Endothelial cell of umbilical vein (primary cell): ENCODE measurements at regions not wholly inside any gene's neighbourhood (a gene's known extent, or its start where the extent isn't known, plus 50 kb on each side); places are given as distances from the start of the nearest gene placed in this dataset.

Experiments
- BruUV-seq: library from RNA; stranded (reverse); fragments of 400-500 nt; replicated peaks from 2 replicates; lab custom pipeline; 2021; lab: Mats Ljungman, UMichigan
- CTCF ChIA-PET: fragments of 300-600, 350-600 bp; sonication (Branson Sonifier 250); formaldehyde crosslinking; loops from one replicate; lab custom pipeline; 2021; ENCODE audit warnings: antibody characterized with exemption, inconsistent platforms; lab: Charles Lee
- POLR2A ChIA-PET: fragments of 300-600, 350-600 bp; sonication (Branson Sonifier 250); formaldehyde crosslinking; loops from one replicate; lab custom pipeline; 2021; ENCODE audit warnings: antibody characterized with exemption, inconsistent platforms; lab: Charles Lee
- DNase-seq: peaks from one replicate; pipeline ENCODE4 v3.0.0-alpha.2; 2011; ENCODE audit warnings: low read depth, low spot score
- FAIRE-seq: peaks from 2 replicates; lab custom pipeline; 2011; peaks lifted over from hg19 to GRCh38; lab: Jason Lieb, UNC
- H2AFZ ChIP-seq: 2 replicates; pipeline ENCODE4 v1.6.0; 2012; ENCODE audit warnings: low read depth, low read length, control low read depth, inconsistent platforms
- H3K27ac ChIP-seq: 2 replicates; pipeline ENCODE4 v1.5.1; 2011; ENCODE audit warnings: low read depth, mild to moderate bottlenecking, control low read depth, low read length, moderate library complexity; ENCODE audit not compliant: insufficient read depth
- H3K27me3 ChIP-seq, 2 experiments: 2 replicates each; pipeline versions ENCODE4 v1.6.0 to v1.6.1; 2011; ENCODE audit warnings: low read length in 2 of 2, mixed read lengths in 1 of 2; ENCODE audit not compliant: control insufficient read depth in 2 of 2, insufficient read depth in 2 of 2
- H3K36me3 ChIP-seq, 2 experiments: 2 replicates in 1 of 2; 3 replicates in 1 of 2; pipeline ENCODE4 v1.5.1; 2011; ENCODE audit warnings: low read length in 2 of 2, mild to moderate bottlenecking in 1 of 2, moderate library complexity in 1 of 2; ENCODE audit not compliant: control insufficient read depth in 2 of 2, insufficient read depth in 2 of 2; ENCODE audit errors: extremely low read depth in 1 of 2
- H3K4me1 ChIP-seq: 3 replicates; pipeline ENCODE4 v1.5.1; 2011; ENCODE audit warnings: mild to moderate bottlenecking, low read length; ENCODE audit not compliant: control insufficient read depth, insufficient read depth; ENCODE audit errors: extremely low read depth
- H3K4me2 ChIP-seq: 2 replicates; pipeline ENCODE4 v1.6.1; 2011; ENCODE audit warnings: low read length, control low read depth, mixed read lengths; ENCODE audit not compliant: insufficient read depth
- H3K4me3 ChIP-seq, 3 experiments: fragments of 200-600 bp in 1 of 3; sonication (generic), shearing (Covaris generic) in 1 of 3; replicated peaks in 1 of 3; 2 replicates each; pipeline ENCODE4 v1.5.1; 2011 to 2016; ENCODE audit warnings: control low read depth in 3 of 3, low read length in 3 of 3, mild to moderate bottlenecking in 2 of 3, inconsistent platforms in 1 of 3, low read depth in 1 of 3, moderate library complexity in 1 of 3; ENCODE audit not compliant: insufficient read depth in 1 of 3
- H3K79me2 ChIP-seq: 2 replicates; pipeline ENCODE4 v1.6.0; 2012; ENCODE audit warnings: low read length, inconsistent platforms; ENCODE audit not compliant: control insufficient read depth, insufficient read depth
- H3K9ac ChIP-seq: replicated peaks from 2 replicates; pipeline ENCODE3; 2011; ENCODE audit warnings: low read length, control low read depth; ENCODE audit not compliant: insufficient read depth; ENCODE audit errors: extremely low read depth
- H3K9me1 ChIP-seq: replicated peaks from 3 replicates; pipeline ENCODE4 v1.6.0; 2011; ENCODE audit warnings: mild to moderate bottlenecking, low read length; ENCODE audit not compliant: control insufficient read depth, insufficient read depth; ENCODE audit errors: extremely low read depth
- H3K9me3 ChIP-seq: replicated peaks from 2 replicates; pipeline ENCODE4 v1.5.1; 2012; ENCODE audit warnings: low read length, inconsistent platforms; ENCODE audit not compliant: control insufficient read depth, insufficient read depth
- H4K20me1 ChIP-seq: replicated peaks from 2 replicates; pipeline ENCODE3; 2011; ENCODE audit warnings: mild to moderate bottlenecking, low read length; ENCODE audit not compliant: control insufficient read depth, insufficient read depth; ENCODE audit errors: extremely low read depth
- EZH2 ChIP-seq: IDR thresholded peaks from 2 replicates; pipeline ENCODE4 v1.6.1; 2012; ENCODE audit warnings: borderline replicate concordance, low read depth, mild to moderate bottlenecking, moderate library complexity, low read length, inconsistent platforms; ENCODE audit not compliant: severe bottlenecking
- FOS ChIP-seq: IDR thresholded peaks from 2 replicates; pipeline ENCODE4 v1.6.1; 2011; ENCODE audit warnings: mild to moderate bottlenecking, low read length, moderate library complexity, borderline replicate concordance; ENCODE audit not compliant: insufficient read depth
- JUN ChIP-seq: IDR thresholded peaks from 2 replicates; pipeline ENCODE4 v1.6.1; 2011; ENCODE audit warnings: borderline replicate concordance, low read depth; ENCODE audit not compliant: insufficient read length, insufficient read depth
- MAX ChIP-seq: IDR thresholded peaks from 2 replicates; pipeline ENCODE4 v1.6.1; 2011; ENCODE audit not compliant: insufficient read depth, insufficient read length
- MYC ChIP-seq: IDR thresholded peaks from one replicate; pipeline ENCODE4 v1.6.1; 2011; ENCODE audit warnings: mild to moderate bottlenecking, low read depth, low read length
- POLR2A ChIP-seq: IDR thresholded peaks from 2 replicates; pipeline ENCODE4 v1.6.1; 2012; ENCODE audit warnings: low read depth, mild to moderate bottlenecking, control low read depth, low read length
- POLR2AphosphoS5 ChIP-seq: IDR thresholded peaks from 2 replicates; pipeline ENCODE4 v1.6.1; 2012; ENCODE audit warnings: low read depth, mild to moderate bottlenecking, control low read depth, low read length, moderate library complexity; ENCODE audit not compliant: insufficient read depth
- dilution Hi-C: fragments of 300-500 bp; cut with MboI; formaldehyde crosslinking; loops from one replicate; pipeline ENCODE4 v1.15.0; 2019; ENCODE audit warnings: low sequenced_read_pairs; ENCODE audit not compliant: extremely low pct_ligation_motif_present
- intact Hi-C: fragments of 100-400 bp; cut with micrococcal nuclease; formaldehyde crosslinking; loops from one replicate; pipeline ENCODE4 v1.10.0; 2022
- TF ChIP-seq, protein P1 (sequence below), 2 donors: IDR thresholded peaks; 1 replicate in 1 of 2; 2 replicates in 1 of 2; pipeline ENCODE4 v1.5.1; 2011; ENCODE audit warnings: low read length in 2 of 2, mild to moderate bottlenecking in 2 of 2, moderate library complexity in 2 of 2, control low read depth in 1 of 2, inconsistent platforms in 1 of 2, low read depth in 1 of 2; ENCODE audit not compliant: insufficient read depth in 1 of 2; ENCODE audit errors: extremely low read depth in 1 of 2

DNA sequence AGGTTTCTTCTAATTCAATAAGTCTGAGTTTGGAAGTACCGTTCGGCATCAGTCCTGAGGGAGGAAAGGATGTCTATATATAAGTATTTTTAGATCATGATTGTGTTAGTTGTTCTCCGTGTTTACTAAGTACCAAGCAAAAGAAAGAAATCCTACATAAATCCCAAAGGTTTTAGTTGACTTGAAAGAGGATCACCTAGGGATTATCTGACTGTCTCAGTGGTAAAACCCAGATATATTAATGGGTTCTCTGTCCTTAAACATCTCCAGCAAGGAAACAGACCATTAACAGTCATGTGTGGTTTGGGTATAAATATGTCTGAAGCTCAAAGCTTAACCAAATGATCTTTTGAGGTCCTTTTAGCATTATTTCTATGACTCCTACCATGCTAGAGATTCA lies 207.1 kb upstream of the RASGEF1B start:
- H2AFZ ChIP-seq: no peak overlapping the region
- CTCF ChIA-PET: no interaction called here
- H3K9ac ChIP-seq: no peak overlapping the region
- intact Hi-C loops (no loop called here), dilution Hi-C loops (no loop called here)
- FAIRE-seq (no peak), DNase-seq (no peak)
- no peaks in the 10 kb centered on the region for H3K9me3 ChIP-seq
- no peaks in the 10 kb centered on the region for H3K27me3 ChIP-seq
- no peaks in the 10 kb centered on the region for H3K4me1 ChIP-seq
- H3K36me3 ChIP-seq: no peaks in the 10 kb centered on the region
- no TSS peak for BruUV-seq
- H3K9me1 ChIP-seq: no peaks in the 10 kb centered on the region
- H3K4me2 ChIP-seq: no peak overlapping the region
- H3K79me2 ChIP-seq: no peaks in the 10 kb centered on the region
- no peaks in the 10 kb centered on the region for H4K20me1 ChIP-seq
- POLR2A ChIA-PET: no interaction called here
- H3K4me3 ChIP-seq: no peak overlapping the region
- no peak overlapping the region for H3K27ac ChIP-seq
- TF ChIP-seq EZH2 (no peak), MYC (no peak)
- TF ChIP-seq, protein P1, sequence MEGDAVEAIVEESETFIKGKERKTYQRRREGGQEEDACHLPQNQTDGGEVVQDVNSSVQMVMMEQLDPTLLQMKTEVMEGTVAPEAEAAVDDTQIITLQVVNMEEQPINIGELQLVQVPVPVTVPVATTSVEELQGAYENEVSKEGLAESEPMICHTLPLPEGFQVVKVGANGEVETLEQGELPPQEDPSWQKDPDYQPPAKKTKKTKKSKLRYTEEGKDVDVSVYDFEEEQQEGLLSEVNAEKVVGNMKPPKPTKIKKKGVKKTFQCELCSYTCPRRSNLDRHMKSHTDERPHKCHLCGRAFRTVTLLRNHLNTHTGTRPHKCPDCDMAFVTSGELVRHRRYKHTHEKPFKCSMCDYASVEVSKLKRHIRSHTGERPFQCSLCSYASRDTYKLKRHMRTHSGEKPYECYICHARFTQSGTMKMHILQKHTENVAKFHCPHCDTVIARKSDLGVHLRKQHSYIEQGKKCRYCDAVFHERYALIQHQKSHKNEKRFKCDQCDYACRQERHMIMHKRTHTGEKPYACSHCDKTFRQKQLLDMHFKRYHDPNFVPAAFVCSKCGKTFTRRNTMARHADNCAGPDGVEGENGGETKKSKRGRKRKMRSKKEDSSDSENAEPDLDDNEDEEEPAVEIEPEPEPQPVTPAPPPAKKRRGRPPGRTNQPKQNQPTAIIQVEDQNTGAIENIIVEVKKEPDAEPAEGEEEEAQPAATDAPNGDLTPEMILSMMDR (IDR thresholded peaks at IDR 0.05; ENCODE audit: extremely low read depth in 1 of 2, insufficient read depth in 1 of 2, low read depth in 1 of 2, low read length in 2 of 2): no peak

- intact Hi-C loops (no loop called here), dilution Hi-C loops (no loop called here)
- BruUV-seq: no TSS peak
- FAIRE-seq: no peak
- no peak for DNase-seq
- no peaks in the 10 kb centered on the region for H3K79me2 ChIP-seq
- CTCF ChIA-PET: no interaction called here
- no peak for TF ChIP-seq JUN
- TF ChIP-seq, protein P1 (IDR thresholded peaks at IDR 0.05; ENCODE audit: extremely low read depth in 1 of 2, insufficient read depth in 1 of 2, low read depth in 1 of 2, low read length in 2 of 2): no peak
- TF ChIP-seq MYC: no peak
- TF ChIP-seq POLR2A: no peak
- no peak for TF ChIP-seq MAX
- TF ChIP-seq EZH2: no peak
- no peak for TF ChIP-seq FOS
- no peak for TF ChIP-seq POLR2AphosphoS5
- H3K27ac ChIP-seq: no peak overlapping the region
- H3K9me1 ChIP-seq: no peaks in the 10 kb centered on the region
- H3K4me3 ChIP-seq: no peak overlapping the region
- H3K36me3 ChIP-seq: no peaks in the 10 kb centered on the region
- no peaks in the 10 kb centered on the region for H3K27me3 ChIP-seq
- H3K4me1 ChIP-seq: no peaks in the 10 kb centered on the region
- H3K9ac ChIP-seq: no peak overlapping the region
- no peaks in the 10 kb centered on the region for H4K20me1 ChIP-seq
- no peaks in the 10 kb centered on the region for H3K9me3 ChIP-seq
- H3K4me2 ChIP-seq: no peak overlapping the region
- no peak overlapping the region for H2AFZ ChIP-seq
- POLR2A ChIA-PET: no interaction called here
These were observed 204.8 kb upstream of the RASGEF1B start for GRCh38 chr4:81676537-81676936.
